NCI-H460 (cell line): ENCODE measurements at regions not wholly inside any gene's neighbourhood (a gene's known extent, or its start where the extent isn't known, plus 50 kb on each side); places are given as distances from the start of the nearest gene placed in this dataset.

Experiments used
- DNase-seq: peaks from one replicate; pipeline ENCODE4 v3.0.0-alpha.2; 2016; ENCODE audit warnings: low read depth; ENCODE audit errors: extremely low read depth

GRCh38 chr11:109998921-109999320 lies 94.3 kb upstream of the ZC3H12C start:
- no peak for DNase-seq

- DNase-seq: peak; percentile 87
Measured at GRCh38 chr11:110000031-110000502, 93.1 kb upstream of the ZC3H12C start.

- DNase-seq: no peak
Measured at GRCh38 chr11:110000850-110001249, 92.3 kb upstream of the ZC3H12C start.

GRCh38 chr11:110003426-110003825 lies 89.8 kb upstream of the ZC3H12C start:
- DNase-seq: no peak

GRCh38 chr11:110011595-110011994 lies 81.6 kb upstream of the ZC3H12C start:
- no peak for DNase-seq

- no peak for DNase-seq
Measured at GRCh38 chr11:110015695-110016094, 77.5 kb upstream of the ZC3H12C start.

- DNase-seq: no peak
Measured at GRCh38 chr11:110019675-110020074, 73.5 kb upstream of the ZC3H12C start.

- no peak for DNase-seq
Measured at GRCh38 chr11:110022548-110022947, 70.6 kb upstream of the ZC3H12C start.

- no peak for DNase-seq
Measured at GRCh38 chr11:110023711-110024110, 69.5 kb upstream of the ZC3H12C start.

- DNase-seq: no peak
Measured at GRCh38 chr11:110026858-110027626, 66.2 kb upstream of the ZC3H12C start.

GRCh38 chr11:110027627-110028371 lies 65.4 kb upstream of the ZC3H12C start:
- DNase-seq: no peak

- no peak for DNase-seq
Measured at GRCh38 chr11:110028921-110029320, 64.3 kb upstream of the ZC3H12C start.

- DNase-seq: no peak
Measured at GRCh38 chr11:110029714-110030113, 63.5 kb upstream of the ZC3H12C start.

- DNase-seq: no peak
Measured at GRCh38 chr11:110031171-110031570, 62.0 kb upstream of the ZC3H12C start.

GRCh38 chr11:110032259-110032658 lies 60.9 kb upstream of the ZC3H12C start:
- no peak for DNase-seq

- DNase-seq: no peak
Measured at GRCh38 chr11:110032957-110033570, 60.1 kb upstream of the ZC3H12C start.

GRCh38 chr11:110034806-110035205 lies 58.4 kb upstream of the ZC3H12C start:
- no peak for DNase-seq

GRCh38 chr11:110035357-110035756 lies 57.8 kb upstream of the ZC3H12C start:
- DNase-seq: peak; percentile 5

GRCh38 chr11:110038201-110038600 lies 55.0 kb upstream of the ZC3H12C start:
- no peak for DNase-seq
